ENCODE measurements at regions not wholly inside any gene's neighbourhood (a gene's known extent, or its start where the extent isn't known, plus 50 kb on each side); places are given as distances from the start of the nearest gene placed in this dataset.

DNA sequence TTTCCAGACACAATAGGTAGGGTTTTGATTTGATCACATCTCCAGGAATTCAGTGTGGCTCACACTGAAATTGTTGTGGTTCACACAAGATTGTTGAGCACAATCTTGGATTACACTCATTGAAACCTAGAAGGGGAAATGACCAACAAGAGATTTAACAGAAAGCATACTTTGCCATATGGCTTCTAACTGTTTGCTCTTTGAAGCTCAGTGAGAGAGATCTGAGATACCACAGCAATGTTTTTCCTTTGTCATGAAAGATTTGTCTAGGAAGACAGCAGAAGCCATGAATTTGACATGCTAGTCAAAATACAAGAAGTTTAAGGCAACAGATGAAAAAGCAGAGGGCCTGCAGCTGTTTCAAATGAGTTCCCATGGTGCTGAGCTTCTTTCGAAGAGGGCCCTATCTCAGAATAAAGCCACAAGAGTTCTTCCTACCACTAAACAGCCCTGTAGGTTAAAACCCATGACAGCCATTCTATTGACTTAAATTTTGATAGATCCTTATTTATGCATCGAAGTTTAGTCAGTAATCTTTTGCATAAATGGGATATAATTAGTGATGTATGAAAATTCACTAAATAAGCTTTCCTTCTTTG, 650.4 kb downstream of the LTN1 start:
- Mint-ChIP-seq H3K9me3 (peaks cover 3% of the 10 kb centered on the region), H3K27ac (ENCODE audit: unreplicated experiment) (no peak overlapping the region)
- TF ChIP-seq CTCF (conservative IDR thresholded peaks at IDR 0.05) = no peak

DNA sequence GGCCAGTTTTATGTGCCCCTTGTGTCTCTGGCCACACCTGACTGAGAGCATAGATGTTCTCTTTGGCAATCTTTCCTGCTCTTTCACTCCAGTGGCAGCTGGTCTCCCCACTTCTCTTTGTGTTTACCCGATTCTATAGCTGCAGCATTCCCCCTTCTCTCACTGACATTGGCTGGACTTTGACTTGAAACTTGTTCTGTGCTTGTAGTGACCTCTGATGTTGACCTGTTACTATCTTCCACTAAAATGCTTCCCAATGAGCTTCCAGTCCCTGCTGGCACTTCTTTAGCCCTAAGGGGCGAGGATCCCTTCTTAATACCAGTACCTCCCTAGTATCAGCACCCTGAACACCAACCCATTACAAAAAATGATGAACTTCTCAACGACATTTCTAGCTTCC, 653.3 kb downstream of the LTN1 start:
- Mint-ChIP-seq H3K27me3 (ENCODE audit: low read depth) (no peaks in the 10 kb centered on the region), H3K4me3 (no peak overlapping the region), H3K9me3 (peaks cover 3% of the 10 kb centered on the region), H3K27ac (ENCODE audit: unreplicated experiment) (peak overlapping the region; percentile 14), H3K36me3 (ENCODE audit: low read depth) (peaks cover 3% of the 10 kb centered on the region), H3K4me1 (peaks cover 4% of the 10 kb centered on the region)
- TF ChIP-seq CTCF (conservative IDR thresholded peaks at IDR 0.05) = no peak
- no peak for DNase-seq (ENCODE audit: low read depth, low spot score)

More for the DNA sequence above, 650.4 kb downstream of the LTN1 start:
- H3K27me3 Mint-ChIP-seq (ENCODE audit: low read depth) = no peaks in the 10 kb centered on the region
- H3K4me1 Mint-ChIP-seq = no peaks in the 10 kb centered on the region
- H3K36me3 Mint-ChIP-seq (ENCODE audit: low read depth) = peaks cover 3% of the 10 kb centered on the region
- H3K4me3 Mint-ChIP-seq = no peak overlapping the region
- DNase-seq (ENCODE audit: low read depth, low spot score) = no peak

GRCh38 chr21:28338701-28339305, 653.9 kb downstream of the LTN1 start:
- H3K4me3 Mint-ChIP-seq = no peak overlapping the region
- TF ChIP-seq CTCF (conservative IDR thresholded peaks at IDR 0.05) = no peak
- peaks cover 4% of the 10 kb centered on the region for H3K4me1 Mint-ChIP-seq
- peaks cover 3% of the 10 kb centered on the region for H3K36me3 Mint-ChIP-seq (ENCODE audit: low read depth)
- peaks cover 3% of the 10 kb centered on the region for H3K9me3 Mint-ChIP-seq
- DNase-seq (ENCODE audit: low read depth, low spot score) = no peak
- no peaks in the 10 kb centered on the region for H3K27me3 Mint-ChIP-seq (ENCODE audit: low read depth)
- no peak overlapping the region for H3K27ac Mint-ChIP-seq (ENCODE audit: unreplicated experiment)

DNA sequence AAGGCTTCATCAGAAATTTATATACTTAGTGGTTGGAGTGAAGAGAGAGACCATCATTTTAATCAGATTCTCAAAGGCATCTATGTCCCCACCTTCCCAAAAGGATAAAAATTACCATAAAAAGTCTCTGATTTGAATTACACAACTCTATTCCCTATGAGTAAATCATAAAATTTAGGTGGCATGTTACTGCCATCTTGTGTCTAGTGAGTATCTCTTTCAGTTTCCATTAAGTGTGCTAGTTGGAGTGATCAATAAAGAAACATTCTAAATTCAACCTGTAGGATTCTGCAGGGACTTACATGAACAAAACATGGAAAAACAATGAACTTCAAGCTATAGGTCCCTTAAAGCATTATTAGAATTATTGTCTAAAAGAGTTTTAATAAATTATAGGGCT, 655.4 kb downstream of the LTN1 start:
- DNase-seq (ENCODE audit: low read depth, low spot score) = no peak
- Mint-ChIP-seq H3K36me3 (ENCODE audit: low read depth) (no peaks in the 10 kb centered on the region), H3K27me3 (ENCODE audit: low read depth) (no peaks in the 10 kb centered on the region), H3K4me3 (no peak overlapping the region), H3K9me3 (no peaks in the 10 kb centered on the region), H3K27ac (ENCODE audit: unreplicated experiment) (no peak overlapping the region), H3K4me1 (peaks cover 4% of the 10 kb centered on the region)
- TF ChIP-seq CTCF (conservative IDR thresholded peaks at IDR 0.05) = peak; percentile 61

GRCh38 chr21:28336314-28336713, 656.4 kb downstream of the LTN1 start:
- H3K27ac Mint-ChIP-seq (ENCODE audit: unreplicated experiment) = no peak overlapping the region
- no peak for DNase-seq (ENCODE audit: low read depth, low spot score)
- H3K27me3 Mint-ChIP-seq (ENCODE audit: low read depth) = no peaks in the 10 kb centered on the region
- peak; percentile 67 for TF ChIP-seq CTCF (conservative IDR thresholded peaks at IDR 0.05)
- no peaks in the 10 kb centered on the region for H3K36me3 Mint-ChIP-seq (ENCODE audit: low read depth)
- H3K4me1 Mint-ChIP-seq = peaks cover 4% of the 10 kb centered on the region
- H3K9me3 Mint-ChIP-seq = no peaks in the 10 kb centered on the region
- H3K4me3 Mint-ChIP-seq = no peak overlapping the region

Data from neural crest cell (in vitro differentiated cells).